Stimulated activated CD8-positive, alpha-beta memory T cell treated with anti-CD3 and anti-CD28 coated beads, Interleukin-12 subunit alpha, Interleukin-12 subunit beta, amount 100 ng/mL, for 1 hour (primary cell): ENCODE measurements at regions not wholly inside any gene's neighbourhood (a gene's known extent, or its start where the extent isn't known, plus 50 kb on each side); places are given as distances from the start of the nearest gene placed in this dataset.

Source experiments
- DNase-seq: peaks from one replicate; pipeline ENCODE4 v3.0.0-alpha.2; 2020; ENCODE audit warnings: low read depth

GRCh38 chr6:163695414-163695864 is 280.9 kb downstream of the QKI start:
- DNase-seq: no peak

GRCh38 chr6:163694988-163695398 is 280.5 kb downstream of the QKI start:
- no peak for DNase-seq

GRCh38 chr6:163694072-163694471 is 279.6 kb downstream of the QKI start:
- DNase-seq: no peak

- no peak for DNase-seq
Measured at GRCh38 chr6:163691049-163691448, 276.5 kb downstream of the QKI start.

- no peak for DNase-seq
Measured at GRCh38 chr6:163688739-163689362, 274.3 kb downstream of the QKI start.

- no peak for DNase-seq
Measured at GRCh38 chr6:163687075-163687474, 272.6 kb downstream of the QKI start.

- no peak for DNase-seq
Measured at GRCh38 chr6:163686301-163686700, 271.8 kb downstream of the QKI start.

- no peak for DNase-seq
Measured at GRCh38 chr6:163683105-163683622, 268.6 kb downstream of the QKI start.

- DNase-seq: no peak
Measured at GRCh38 chr6:163679753-163680152, 265.2 kb downstream of the QKI start.

GRCh38 chr6:163679012-163679660 is 264.6 kb downstream of the QKI start:
- no peak for DNase-seq

GRCh38 chr6:163675611-163676010 is 261.1 kb downstream of the QKI start:
- no peak for DNase-seq

GRCh38 chr6:163672710-163673109 is 258.2 kb downstream of the QKI start:
- no peak for DNase-seq

GRCh38 chr6:163671791-163672190 is 257.3 kb downstream of the QKI start:
- no peak for DNase-seq

GRCh38 chr6:163671355-163671754 is 256.8 kb downstream of the QKI start:
- no peak for DNase-seq

- no peak for DNase-seq
Measured at GRCh38 chr6:163670336-163670735, 255.8 kb downstream of the QKI start.

GRCh38 chr6:163668061-163668426 is 253.5 kb downstream of the QKI start:
- DNase-seq: no peak

- no peak for DNase-seq
Measured at GRCh38 chr6:163667372-163668060, 253.0 kb downstream of the QKI start.

- DNase-seq: no peak
Measured at GRCh38 chr6:163665464-163665863, 250.9 kb downstream of the QKI start.

GRCh38 chr6:163663575-163663974 is 249.1 kb downstream of the QKI start:
- no peak for DNase-seq

GRCh38 chr6:163662604-163663225 is 248.2 kb downstream of the QKI start:
- DNase-seq: no peak

- DNase-seq: no peak
Measured at GRCh38 chr6:163661272-163661671, 246.8 kb downstream of the QKI start.

GRCh38 chr6:163659803-163660202 is 245.3 kb downstream of the QKI start:
- no peak for DNase-seq
